Lower leg skin (tissue), 4 donors: ENCODE measurements at regions not wholly inside any gene's neighbourhood (a gene's known extent, or its start where the extent isn't known, plus 50 kb on each side); places are given as distances from the start of the nearest gene placed in this dataset.

ENCODE experiments used
- DNase-seq, 2 donors: peaks; one replicate each; pipeline ENCODE4 v3.0.0-alpha.2; 2019; ENCODE audit warnings: low spot score in 2 of 2
- H3K4me3 ChIP-seq: fragments of 200-600 bp; sonication (generic); 2 replicates; pipeline ENCODE4 v1.5.1; 2017; ENCODE audit warnings: mild to moderate bottlenecking, low read depth; ENCODE audit not compliant: poor library complexity, severe bottlenecking
- POLR2A ChIP-seq, 2 donors: fragments of 450-650 bp; IDR thresholded peaks; one replicate each; pipeline ENCODE4 v1.6.1; 2016 to 2017; ENCODE audit warnings: antibody characterized with exemption in 2 of 2, mild to moderate bottlenecking in 1 of 2, moderate library complexity in 1 of 2
- WGBS, 2 donors: methylation state at CpG; one replicate each; pipeline ENCODE4 v1.1.5; 2018; 5-methylcytosine and 5-hydroxymethylcytosine counted together
- intact Hi-C: fragments of 100-400 bp; cut with DNase I; formaldehyde crosslinking; loops from one replicate; pipeline ENCODE4 v1.15.0; 2023; ENCODE audit warnings: low total_unique reads
- TF ChIP-seq, protein P1 (sequence below), 3 donors: fragments of 450-650 bp; IDR thresholded peaks; one replicate each; pipeline ENCODE4 v1.5.1; 2016; ENCODE audit warnings: antibody characterized with exemption in 3 of 3, mild to moderate bottlenecking in 3 of 3, moderate library complexity in 2 of 3

DNA sequence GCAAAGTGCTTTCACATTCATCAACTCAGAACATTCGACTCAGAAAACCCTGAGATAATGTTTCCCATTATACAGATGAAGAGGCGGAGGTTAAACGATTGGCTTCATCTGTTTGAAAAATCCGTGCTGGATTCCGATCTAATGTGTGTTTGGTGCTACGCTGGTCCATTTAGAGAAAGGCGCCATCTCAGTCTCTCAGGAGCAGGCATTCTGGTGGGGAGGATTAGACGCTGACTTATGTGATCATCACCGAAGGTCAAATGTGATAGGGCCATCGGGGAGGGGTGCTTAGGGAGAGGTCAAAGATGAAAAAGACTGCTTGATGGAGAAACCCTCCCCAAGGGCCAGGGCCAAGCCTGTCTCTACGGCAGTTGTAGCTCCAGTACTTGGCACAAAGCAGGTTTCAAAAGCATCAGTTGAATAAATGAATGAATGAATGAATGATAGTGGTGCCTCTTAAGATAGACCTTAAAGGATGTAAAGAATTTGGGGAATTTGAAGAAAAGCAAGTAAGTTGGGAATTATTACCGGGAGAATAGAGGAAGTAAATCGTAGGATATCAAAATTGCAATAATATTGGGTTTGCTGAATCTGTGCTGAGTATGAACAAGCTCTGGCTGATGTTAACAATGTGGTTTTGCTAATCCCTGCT is 160.6 kb upstream of the SHB start:
- no peak overlapping the region for H3K4me3 ChIP-seq
- TF ChIP-seq POLR2A (IDR thresholded peaks at IDR 0.05): no peak
- TF ChIP-seq, protein P1, sequence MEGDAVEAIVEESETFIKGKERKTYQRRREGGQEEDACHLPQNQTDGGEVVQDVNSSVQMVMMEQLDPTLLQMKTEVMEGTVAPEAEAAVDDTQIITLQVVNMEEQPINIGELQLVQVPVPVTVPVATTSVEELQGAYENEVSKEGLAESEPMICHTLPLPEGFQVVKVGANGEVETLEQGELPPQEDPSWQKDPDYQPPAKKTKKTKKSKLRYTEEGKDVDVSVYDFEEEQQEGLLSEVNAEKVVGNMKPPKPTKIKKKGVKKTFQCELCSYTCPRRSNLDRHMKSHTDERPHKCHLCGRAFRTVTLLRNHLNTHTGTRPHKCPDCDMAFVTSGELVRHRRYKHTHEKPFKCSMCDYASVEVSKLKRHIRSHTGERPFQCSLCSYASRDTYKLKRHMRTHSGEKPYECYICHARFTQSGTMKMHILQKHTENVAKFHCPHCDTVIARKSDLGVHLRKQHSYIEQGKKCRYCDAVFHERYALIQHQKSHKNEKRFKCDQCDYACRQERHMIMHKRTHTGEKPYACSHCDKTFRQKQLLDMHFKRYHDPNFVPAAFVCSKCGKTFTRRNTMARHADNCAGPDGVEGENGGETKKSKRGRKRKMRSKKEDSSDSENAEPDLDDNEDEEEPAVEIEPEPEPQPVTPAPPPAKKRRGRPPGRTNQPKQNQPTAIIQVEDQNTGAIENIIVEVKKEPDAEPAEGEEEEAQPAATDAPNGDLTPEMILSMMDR (IDR thresholded peaks at IDR 0.05): no peak
- WGBS, 2 donors: 83 to 85% methylated on average over 13 of the region's 13 CpGs
- DNase-seq: no peak
- intact Hi-C loops: no loop called here

DNA sequence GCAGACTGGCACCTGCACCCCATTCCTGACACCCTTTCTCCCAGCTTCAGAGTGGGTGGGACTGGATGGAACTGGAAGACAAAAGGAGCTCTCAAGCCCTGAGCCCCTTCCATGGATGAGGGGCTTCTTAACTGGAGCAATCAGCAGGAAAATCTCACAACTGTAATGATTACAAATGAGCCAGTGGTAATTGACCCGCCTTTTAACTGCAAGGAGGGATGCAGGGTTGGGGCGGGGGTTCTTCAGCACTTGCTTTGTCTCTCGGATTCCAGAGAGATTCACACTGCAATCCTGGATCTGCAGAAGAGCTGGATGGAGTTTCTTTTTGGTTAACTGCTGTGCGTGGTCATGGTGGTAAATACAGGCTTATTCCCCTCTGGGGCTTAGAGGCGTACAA is 160.1 kb upstream of the SHB start:
- DNase-seq: no peak
- WGBS, 2 donors: 69 to 80% methylated on average over 5 of the region's 5 CpGs
- no peak overlapping the region for H3K4me3 ChIP-seq
- no peak for TF ChIP-seq POLR2A (IDR thresholded peaks at IDR 0.05)
- TF ChIP-seq, protein P1 (IDR thresholded peaks at IDR 0.05): no peak
- intact Hi-C loops: no loop called here

DNA sequence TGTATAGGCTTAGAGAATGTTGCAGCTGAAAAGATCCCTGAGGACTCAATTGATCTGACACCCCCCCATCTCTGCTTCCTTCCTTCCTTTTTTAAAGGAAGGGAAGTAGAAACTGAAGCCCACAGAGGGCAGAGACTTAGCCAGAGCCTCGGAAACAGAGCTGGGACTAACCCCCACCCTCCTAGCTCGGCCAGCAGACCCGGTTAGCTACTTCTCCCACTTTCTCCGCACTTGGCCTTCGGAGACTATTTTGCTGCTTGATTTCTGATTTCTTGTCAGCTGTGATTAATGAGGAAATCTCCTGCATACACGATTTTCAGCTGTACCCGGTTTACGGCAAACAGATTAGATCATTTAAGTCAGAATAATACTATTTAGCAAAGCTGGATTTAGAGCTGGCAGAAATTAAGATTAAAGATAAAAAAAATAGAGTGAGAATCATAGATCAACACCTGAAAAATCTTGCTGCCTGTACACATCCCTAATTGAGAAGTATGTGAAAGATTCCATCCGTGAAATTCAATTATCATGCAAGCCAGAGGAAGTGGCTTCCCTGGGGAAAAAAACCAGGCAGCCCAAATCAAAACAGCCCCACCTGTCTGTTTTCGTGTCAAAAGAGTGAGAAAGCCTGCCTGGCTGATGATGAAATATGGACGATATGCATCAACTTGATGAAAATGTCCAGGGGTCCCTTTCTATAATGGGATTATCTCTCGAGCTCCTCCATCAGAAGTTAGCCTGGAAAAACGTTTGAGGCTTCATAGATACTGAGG is 159.5 kb upstream of the SHB start:
- 39 to 45% methylated on average over 13 of the region's 13 CpGs for WGBS, 2 donors
- TF ChIP-seq, protein P1 (IDR thresholded peaks at IDR 0.05): no peak
- TF ChIP-seq POLR2A (IDR thresholded peaks at IDR 0.05): no peak
- peak in 1 of 2 donors; percentile 26 for DNase-seq
- H3K4me3 ChIP-seq: no peak overlapping the region
- intact Hi-C loops: no loop called here

DNA sequence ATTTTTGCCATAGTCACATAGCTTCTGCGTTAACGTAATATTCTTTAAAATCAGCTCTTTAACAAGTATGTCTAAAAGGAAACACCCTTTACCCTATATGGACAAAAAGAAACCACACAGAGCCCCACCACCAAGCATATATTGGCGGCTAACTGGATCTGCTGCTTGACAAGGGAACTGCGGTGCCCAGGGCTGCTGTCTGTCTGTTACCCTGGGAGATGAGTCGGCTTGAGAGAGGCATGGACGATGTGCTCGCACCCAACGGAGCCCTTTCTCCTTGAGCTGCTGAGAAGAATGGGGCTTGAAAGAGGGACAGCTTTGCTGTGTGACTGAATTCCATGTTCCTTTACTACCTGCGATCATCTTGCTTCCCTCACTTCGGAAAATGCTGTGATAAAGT is 158.6 kb upstream of the SHB start:
- DNase-seq: no peak
- intact Hi-C loops: no loop called here
- H3K4me3 ChIP-seq: no peak overlapping the region

DNA sequence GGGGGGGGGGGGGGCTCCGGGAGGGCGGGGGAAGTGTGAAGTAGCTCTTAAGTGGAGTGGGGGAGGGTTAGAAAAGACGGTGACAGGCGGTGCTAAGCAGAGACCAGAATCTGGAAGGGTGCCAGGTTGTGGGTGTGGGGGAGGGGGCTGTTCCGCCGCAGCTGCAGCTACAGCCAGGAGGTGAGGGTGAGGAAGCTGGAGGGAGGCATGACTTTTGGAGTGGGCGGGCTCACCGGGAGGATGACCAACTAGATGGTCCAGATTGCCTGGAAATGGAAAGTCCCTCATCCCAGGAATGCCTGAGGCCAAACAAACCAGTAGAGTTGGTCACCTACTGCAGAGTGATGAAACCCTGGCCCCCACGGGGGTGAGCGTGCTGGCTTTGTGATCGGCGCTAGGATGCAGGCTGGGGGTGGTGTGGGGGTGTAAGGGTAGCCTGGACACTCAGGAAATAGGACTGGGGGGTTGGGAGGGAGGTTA is 158.1 kb upstream of the SHB start:
- DNase-seq: no peak
- intact Hi-C loops: no loop called here
- 2 to 5% methylated on average over 12 of the region's 12 CpGs for WGBS, 2 donors
- H3K4me3 ChIP-seq: no peak overlapping the region
- no peak for TF ChIP-seq POLR2A (IDR thresholded peaks at IDR 0.05)
- TF ChIP-seq, protein P1 (IDR thresholded peaks at IDR 0.05): no peak

More for the DNA sequence above, 158.6 kb upstream of the SHB start:
- 26 to 32% methylated on average over 10 of the region's 10 CpGs for WGBS, 2 donors
- no peak for TF ChIP-seq POLR2A (IDR thresholded peaks at IDR 0.05)
- TF ChIP-seq, protein P1 (IDR thresholded peaks at IDR 0.05): no peak
